Loucy (cell line): ENCODE measurements at regions not wholly inside any gene's neighbourhood (a gene's known extent, or its start where the extent isn't known, plus 50 kb on each side); places are given as distances from the start of the nearest gene placed in this dataset.
"Not testable (repeated sequence)": the region's sequence is repeated elsewhere in the genome, so short reads cannot be mapped to it uniquely, and the experiment has no call there.

ENCODE experiments used
- H2AFZ ChIP-seq: fragments of 200-600 bp; sonication (generic); 2 replicates; pipeline ENCODE4 v1.6.0; 2016; ENCODE audit warnings: antibody characterized with exemption, mild to moderate bottlenecking, low read length, moderate library complexity
- H3F3A ChIP-seq: fragments of 200-600 bp; 2 replicates; pipeline ENCODE4 v1.6.0; 2016; ENCODE audit warnings: antibody characterized with exemption, low read depth, mild to moderate bottlenecking
- H3K27me3 ChIP-seq: fragments of 200-600 bp; sonication (generic); 2 replicates; pipeline ENCODE4 v1.6.1; 2014; ENCODE audit warnings: low read length, mild to moderate bottlenecking; ENCODE audit not compliant: insufficient read depth, poor library complexity, severe bottlenecking
- H3K36me3 ChIP-seq: fragments of 200-600 bp; sonication (generic); 2 replicates; pipeline ENCODE4 v1.6.1; 2016; ENCODE audit warnings: low read length; ENCODE audit not compliant: insufficient read depth
- H3K4me1 ChIP-seq: fragments of 200-600 bp; sonication (generic); 2 replicates; pipeline ENCODE4 v1.5.1; 2014; ENCODE audit warnings: low read length, mild to moderate bottlenecking; ENCODE audit not compliant: insufficient read depth, poor library complexity, severe bottlenecking
- H3K4me2 ChIP-seq: fragments of 200-600 bp; sonication (generic); 2 replicates; pipeline ENCODE4 v1.6.0; 2014; ENCODE audit warnings: antibody characterized with exemption, low read length, low read depth, mild to moderate bottlenecking; ENCODE audit not compliant: poor library complexity, severe bottlenecking
- H3K4me3 ChIP-seq: fragments of 200-600 bp; sonication (generic); 2 replicates; pipeline ENCODE4 v1.5.1; 2014; ENCODE audit warnings: low read length, mild to moderate bottlenecking, mixed read lengths; ENCODE audit not compliant: poor library complexity, severe bottlenecking
- H3K79me2 ChIP-seq: fragments of 200-600 bp; sonication (generic); 2 replicates; pipeline ENCODE4 v1.6.1; 2014; ENCODE audit warnings: low read length; ENCODE audit not compliant: insufficient read depth
- H3K9ac ChIP-seq: fragments of 200-600 bp; sonication (generic); 2 replicates; pipeline ENCODE4 v1.6.0; 2014; ENCODE audit warnings: mild to moderate bottlenecking, low read depth, low read length, moderate library complexity; ENCODE audit not compliant: poor library complexity, severe bottlenecking
- H3K9me2 ChIP-seq: fragments of 200-600 bp; sonication (generic); replicated peaks from 2 replicates; pipeline ENCODE4 v1.6.1; 2016; ENCODE audit warnings: low read depth, low read length, mixed read lengths
- H3K9me3 ChIP-seq: fragments of 200-600 bp; sonication (generic); 2 replicates; pipeline ENCODE4 v1.6.1; 2014; ENCODE audit warnings: mild to moderate bottlenecking, antibody characterized with exemption, low read length, low read depth; ENCODE audit not compliant: insufficient read depth
- H4K20me1 ChIP-seq: fragments of 200-600 bp; sonication (generic); 2 replicates; pipeline ENCODE4 v1.6.0; 2014; ENCODE audit warnings: antibody characterized with exemption, low read length, mild to moderate bottlenecking; ENCODE audit not compliant: insufficient read depth, poor library complexity, severe bottlenecking
- CTCF ChIP-seq: fragments of 200-600 bp; sonication (generic); conservative IDR thresholded peaks from 2 replicates; pipeline ENCODE4 v1.5.1; 2014; ENCODE audit warnings: mild to moderate bottlenecking, antibody characterized with exemption, low read length
- EZH2phosphoT487 ChIP-seq: fragments of 200-600 bp; IDR thresholded peaks from 2 replicates; pipeline ENCODE4 v1.6.1; 2018; ENCODE audit warnings: antibody characterized with exemption, mild to moderate bottlenecking, moderate library complexity, borderline replicate concordance

- Histone ChIP-seq H3K9me2 (no peaks in the 10 kb centered on the region), H2AFZ (no peak overlapping the region), H3K79me2 (no peaks in the 10 kb centered on the region), H3K9ac (no peak overlapping the region), H3K36me3 (no peaks in the 10 kb centered on the region), H3K9me3 (no peaks in the 10 kb centered on the region), H3K4me3 (no peak overlapping the region), H3F3A (no peaks in the 10 kb centered on the region), H3K27me3 (no peaks in the 10 kb centered on the region), H3K4me1 (no peaks in the 10 kb centered on the region), H4K20me1 (no peaks in the 10 kb centered on the region), H3K4me2 (no peak overlapping the region)
- TF ChIP-seq CTCF (no peak), EZH2phosphoT487 (no peak)
Measured at GRCh38 chr15:47119349-47119748, 598.0 kb upstream of the SEMA6D start.

GRCh38 chr15:47124430-47125102 is 592.7 kb upstream of the SEMA6D start:
- Histone ChIP-seq H3K9me3 (no peaks in the 10 kb centered on the region), H3K9ac (no peak overlapping the region), H3K4me1 (no peaks in the 10 kb centered on the region), H3K9me2 (no peaks in the 10 kb centered on the region), H2AFZ (no peak overlapping the region), H3K36me3 (no peaks in the 10 kb centered on the region), H3K4me2 (no peak overlapping the region), H4K20me1 (no peaks in the 10 kb centered on the region), H3F3A (no peaks in the 10 kb centered on the region), H3K4me3 (no peak overlapping the region), H3K79me2 (no peaks in the 10 kb centered on the region), H3K27me3 (no peaks in the 10 kb centered on the region)
- no peak for TF ChIP-seq EZH2phosphoT487
- no peak for TF ChIP-seq CTCF

- H3K4me2 ChIP-seq = no peak overlapping the region
- no peak overlapping the region for H2AFZ ChIP-seq
- no peak overlapping the region for H3K4me3 ChIP-seq
- H3K36me3 ChIP-seq = no peaks in the 10 kb centered on the region
- H3K9me3 ChIP-seq = no peaks in the 10 kb centered on the region; the same call in 1 of the 2 replicates
- H3F3A ChIP-seq = no peaks in the 10 kb centered on the region
- no peaks in the 10 kb centered on the region for H3K9me2 ChIP-seq
- H3K9ac ChIP-seq = no peak overlapping the region
- TF ChIP-seq EZH2phosphoT487 = no peak
- no peak for TF ChIP-seq CTCF
- H4K20me1 ChIP-seq = no peaks in the 10 kb centered on the region
- H3K27me3 ChIP-seq = no peaks in the 10 kb centered on the region
- no peaks in the 10 kb centered on the region for H3K79me2 ChIP-seq
- H3K4me1 ChIP-seq = no peaks in the 10 kb centered on the region
Measured at GRCh38 chr15:47129033-47129432, 588.3 kb upstream of the SEMA6D start.

GRCh38 chr15:47131450-47131849 is 585.9 kb upstream of the SEMA6D start:
- not testable (repeated sequence) for H3K4me3 ChIP-seq, H3K9me3 ChIP-seq, H3K4me1 ChIP-seq, H3K27me3 ChIP-seq, H3K9ac ChIP-seq, H2AFZ ChIP-seq, H3K36me3 ChIP-seq, H3F3A ChIP-seq, H3K9me2 ChIP-seq, H4K20me1 ChIP-seq, H3K4me2 ChIP-seq, H3K79me2 ChIP-seq
